ENCODE measurements at regions not wholly inside any gene's neighbourhood (a gene's known extent, or its start where the extent isn't known, plus 50 kb on each side); places are given as distances from the start of the nearest gene placed in this dataset.

DNA sequence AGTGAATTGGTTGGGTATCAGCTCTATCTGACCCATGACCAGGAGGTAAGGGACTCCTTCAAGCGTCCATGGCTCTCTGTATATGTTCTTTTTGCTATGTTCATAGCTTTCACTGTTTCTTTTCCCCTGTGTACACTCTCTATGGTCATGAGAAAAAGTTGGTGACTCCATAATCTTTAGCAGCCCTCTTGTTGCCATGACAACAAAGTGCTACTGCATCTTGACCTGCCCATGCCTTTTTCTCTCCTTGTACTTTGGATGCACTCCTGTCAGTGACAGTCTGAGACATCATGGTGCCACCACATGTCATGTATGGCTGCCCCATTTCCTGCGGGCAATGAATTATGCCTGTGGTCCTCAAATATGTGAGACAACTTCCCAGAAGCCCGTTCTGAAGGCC lies 280.2 kb downstream of the TMEM121 start:
- no peak overlapping the region for H2BK120ac ChIP-seq (replicated peaks; ENCODE audit: low read depth, low read length)
- no peaks in the 10 kb centered on the region for H3K79me1 ChIP-seq (ENCODE audit: low read depth, low read length)
- DNase-seq (ENCODE audit: low read depth in 1 of 2, low spot score in 2 of 2) (no peak), FAIRE-seq (no peak)
- no peak overlapping the region for H3K56ac ChIP-seq (replicated peaks; ENCODE audit: insufficient read length, low read depth, low read length)
- 53% methylated on average over 3 of the region's 3 CpGs; no CpG with 5 or more reads in 1 of the 2 experiments for WGBS, 2 experiments (ENCODE audit: extremely low coverage in 1 of 2, insufficient coverage in 1 of 2, insufficient read length in 1 of 2, insufficient replicate concordance in 2 of 2, low coverage in 1 of 2, low lambda C conversion rate in 2 of 2, missing lambda C conversion rate in 1 of 2)
- H2BK12ac ChIP-seq (ENCODE audit: low read depth, low read length): no peak overlapping the region
- H3K79me2 ChIP-seq (ENCODE audit: control insufficient read depth in 1 of 2, insufficient read depth in 2 of 2, low read length in 2 of 2): no peaks in the 10 kb centered on the region
- H3K4me3 ChIP-seq (ENCODE audit: extremely low read depth in 1 of 4, insufficient read depth in 2 of 4, low read depth in 3 of 4, low read length in 4 of 4): no peak overlapping the region
- CTCF ChIA-PET (ENCODE audit: partially characterized antibody): no interaction called here
- no peak overlapping the region for H3K4me2 ChIP-seq (ENCODE audit: insufficient read depth in 1 of 2, low read depth in 2 of 2, low read length in 2 of 2)
- H4K20me1 ChIP-seq (replicated peaks in 1 of 2; ENCODE audit: control insufficient read depth in 1 of 2, insufficient read depth in 2 of 2, low read length in 2 of 2): no peaks in the 10 kb centered on the region
- no peak for TF ChIP-seq TCF12 (IDR thresholded peaks at IDR 0.05; ENCODE audit: low read depth, low read length)
- TF ChIP-seq JUND (IDR thresholded peaks at IDR 0.05; ENCODE audit: low read length): no peak
- no peak for TF ChIP-seq NRF1 (IDR thresholded peaks at IDR 0.05; ENCODE audit: low read depth, low read length)
- no peak for TF ChIP-seq GTF2F1 (IDR thresholded peaks at IDR 0.05; ENCODE audit: borderline replicate concordance, low read depth, low read length)
- no peak for TF ChIP-seq POLR2A (IDR thresholded peaks at IDR 0.05; ENCODE audit: control extremely low read depth in 1 of 2, low read depth in 2 of 2, low read length in 2 of 2)
- no peak for TF ChIP-seq RNF2 (IDR thresholded peaks at IDR 0.05; ENCODE audit: borderline replicate concordance, low read depth, low read length, missing control alignments, poor library complexity, severe bottlenecking)
- no peak for TF ChIP-seq YY1 (IDR thresholded peaks at IDR 0.05; ENCODE audit: low read depth, low read length)
- TF ChIP-seq CHD2 (IDR thresholded peaks at IDR 0.05; ENCODE audit: low read length): no peak
- TF ChIP-seq TBP (IDR thresholded peaks at IDR 0.05; ENCODE audit: low read depth, low read length): no peak
- no peak for TF ChIP-seq EGR1 (IDR thresholded peaks at IDR 0.05; ENCODE audit: borderline replicate concordance, low read depth, low read length)
- TF ChIP-seq SRF (IDR thresholded peaks at IDR 0.05; ENCODE audit: low read depth, low read length): no peak
- TF ChIP-seq SP2 (IDR thresholded peaks at IDR 0.05; ENCODE audit: low read length): no peak
- H3K18ac ChIP-seq (ENCODE audit: extremely low read depth, low read length): no peak overlapping the region
- no peak overlapping the region for H4K8ac ChIP-seq (ENCODE audit: extremely low read depth, insufficient read depth, low read length)
- H4K91ac ChIP-seq (replicated peaks; ENCODE audit: insufficient read length, low read length): no peak overlapping the region
- no peak overlapping the region for H3K27ac ChIP-seq (ENCODE audit: low read depth, low read length)
- no peak overlapping the region for H2BK15ac ChIP-seq (ENCODE audit: low read length)
- no peak overlapping the region for H2BK20ac ChIP-seq (ENCODE audit: low read length)
- no peak overlapping the region for H4K5ac ChIP-seq (ENCODE audit: insufficient read length, low read depth, low read length)
- peaks cover 63 to 76% of the 10 kb centered on the region in 2 experiments for H3K9me3 ChIP-seq (ENCODE audit: insufficient read depth in 2 of 2, low read depth in 1 of 2, low read length in 1 of 2)
- POLR2A ChIA-PET (ENCODE audit: partially characterized antibody): no interaction called here
- no peak overlapping the region for H2AFZ ChIP-seq (ENCODE audit: low read length)
- no peak overlapping the region for H2BK5ac ChIP-seq (ENCODE audit: low read depth, low read length)
- no peak overlapping the region for H3K23ac ChIP-seq (ENCODE audit: insufficient read length)
- H3K4ac ChIP-seq (replicated peaks; ENCODE audit: insufficient read length, low read depth, low read length): no peak overlapping the region
- H2AK5ac ChIP-seq (ENCODE audit: low read depth, low read length): no peak overlapping the region
- no peaks in the 10 kb centered on the region for H3K4me1 ChIP-seq (replicated peaks in 1 of 4; ENCODE audit: control insufficient read depth in 3 of 4, insufficient read depth in 4 of 4, low read length in 3 of 4)
- no peaks in the 10 kb centered on the region for H3K36me3 ChIP-seq (ENCODE audit: control insufficient read depth in 2 of 4, insufficient read depth in 4 of 4, low read length in 3 of 4)
- no peaks in the 10 kb centered on the region for H3K27me3 ChIP-seq (replicated peaks in 1 of 4; ENCODE audit: control insufficient read depth in 3 of 4, extremely low read depth in 1 of 4, insufficient read depth in 3 of 4, low read length in 3 of 4)
- H3K23me2 ChIP-seq (ENCODE audit: low read depth, low read length): no peaks in the 10 kb centered on the region
- no peak overlapping the region for H3K9ac ChIP-seq (replicated peaks in 1 of 4; ENCODE audit: extremely low read depth in 1 of 4, low read depth in 3 of 4, low read length in 3 of 4)
- H3K14ac ChIP-seq (ENCODE audit: insufficient read length): no peak overlapping the region

Measured in H1 (cell line).